GM19438 (cell line): ENCODE measurements at regions not wholly inside any gene's neighbourhood (a gene's known extent, or its start where the extent isn't known, plus 50 kb on each side); places are given as distances from the start of the nearest gene placed in this dataset.

Experiments used
- ATAC-seq: cut with Tn5 transposase; IDR thresholded peaks from one replicate; pipeline ENCODE4 v1.9.1; 2021; ENCODE audit warnings: low read depth; ENCODE audit not compliant: unreplicated experiment

- no peak for ATAC-seq
Observed at GRCh38 chr19:28820289-28820688, 392.7 kb downstream of the UQCRFS1 start.

DNA sequence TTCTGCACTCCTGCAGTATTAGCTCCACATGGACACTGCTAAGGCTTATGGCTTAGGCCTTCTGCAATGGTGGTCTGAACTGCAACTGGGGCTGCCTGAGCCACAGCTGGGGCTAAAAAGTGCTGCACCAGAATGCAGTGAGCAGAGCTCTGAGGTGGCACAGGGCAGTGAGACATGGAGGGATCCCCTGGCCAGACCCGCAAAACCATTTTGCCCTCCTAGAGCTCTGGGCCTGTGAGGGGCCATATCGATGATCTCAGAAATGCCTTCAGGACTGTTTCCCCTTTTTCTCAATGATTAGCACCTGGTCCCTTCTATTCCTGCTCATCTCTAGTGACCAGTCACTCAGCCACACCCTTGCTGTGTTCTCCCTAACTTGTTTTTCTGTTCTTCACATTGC lies 397.7 kb downstream of the UQCRFS1 start:
- no peak for ATAC-seq

DNA sequence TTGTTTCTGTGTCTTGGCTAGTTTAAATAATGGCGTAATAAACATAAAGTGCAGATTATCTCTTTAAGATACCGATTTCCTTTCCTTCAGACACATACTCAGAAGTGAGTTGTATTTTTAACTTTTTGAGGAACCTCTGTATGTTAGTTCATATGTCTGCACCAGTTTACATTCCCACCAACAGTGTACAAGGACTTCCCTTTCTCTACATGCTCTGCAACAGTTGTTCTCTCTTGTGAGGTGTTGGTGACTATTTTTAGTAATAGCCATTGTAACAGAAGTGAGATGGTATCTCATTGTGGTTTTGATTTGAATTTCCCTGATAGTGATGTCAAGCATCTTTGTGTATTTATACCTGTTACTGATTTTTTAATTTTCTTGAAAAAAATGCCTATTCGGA lies 418.6 kb downstream of the UQCRFS1 start:
- ATAC-seq, result no peak

- ATAC-seq, result no peak
Observed at GRCh38 chr19:28793391-28794168, 419.4 kb downstream of the UQCRFS1 start.

DNA sequence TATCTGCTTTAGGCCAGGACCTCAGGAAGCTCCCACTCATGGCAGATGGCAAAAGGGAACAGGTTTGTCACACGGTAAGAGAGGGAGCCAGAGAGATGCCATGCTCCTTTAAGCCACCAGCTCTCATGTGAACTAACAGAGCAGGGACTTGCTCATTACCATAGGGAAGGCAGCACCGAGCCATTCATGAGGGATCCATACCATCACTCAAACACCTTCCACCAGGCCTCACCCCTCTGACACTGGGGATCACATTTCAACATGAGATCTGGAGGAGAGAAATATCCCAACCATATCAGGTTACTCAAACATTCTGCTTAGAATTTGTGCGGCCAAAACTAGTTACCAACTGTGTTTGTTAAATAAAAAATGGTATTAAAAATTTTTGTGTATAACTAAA lies 427.0 kb downstream of the UQCRFS1 start:
- ATAC-seq, result no peak

- ATAC-seq, result no peak
Observed at GRCh38 chr19:28764066-28764465, 448.9 kb downstream of the UQCRFS1 start.

DNA sequence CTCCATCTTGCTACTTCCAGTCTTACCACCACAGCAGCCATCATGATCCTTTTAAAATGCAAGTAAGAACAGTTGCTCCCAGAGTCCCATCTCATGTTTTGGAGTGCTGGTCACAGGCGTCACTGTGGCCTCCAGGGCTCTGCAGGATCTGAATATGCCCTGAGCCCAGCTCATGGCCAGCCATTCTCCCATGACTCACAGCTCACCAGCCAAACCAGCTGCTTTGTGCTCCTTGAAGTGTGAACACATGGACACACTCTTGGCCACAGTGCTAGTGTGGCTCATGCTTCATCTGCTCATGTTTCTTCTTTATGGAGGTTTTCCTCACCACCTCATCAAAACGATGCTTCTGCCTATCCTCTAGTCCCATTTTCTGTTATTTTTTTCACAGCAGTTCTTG lies 466.5 kb downstream of the UQCRFS1 start:
- ATAC-seq, result no peak

DNA sequence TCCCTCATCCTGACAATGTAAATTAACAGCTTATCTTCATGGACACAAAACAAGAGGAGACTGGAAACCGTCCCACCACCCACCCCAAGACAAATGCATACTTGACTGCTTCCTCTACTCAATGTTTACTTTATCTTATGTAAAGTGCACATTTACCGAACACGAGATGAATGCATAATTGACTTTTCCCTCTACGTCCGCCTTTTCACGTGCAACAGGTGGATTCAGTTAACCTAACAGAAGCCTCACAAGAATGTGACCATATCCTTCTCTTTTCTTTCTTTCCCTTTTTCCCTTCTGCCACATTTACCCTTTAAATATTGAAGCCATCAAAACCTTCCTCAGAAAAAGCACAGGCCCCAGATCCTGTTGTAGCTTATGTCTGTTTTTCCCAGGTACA lies 468.0 kb downstream of the UQCRFS1 start:
- no peak for ATAC-seq

GRCh38 chr19:28744014-28744413 lies 468.9 kb downstream of the UQCRFS1 start:
- no peak for ATAC-seq

GRCh38 chr19:28737021-28737895 lies 475.7 kb downstream of the UQCRFS1 start:
- ATAC-seq, result no peak

- no peak for ATAC-seq
Observed at GRCh38 chr19:28736528-28736927, 476.4 kb downstream of the UQCRFS1 start.

DNA sequence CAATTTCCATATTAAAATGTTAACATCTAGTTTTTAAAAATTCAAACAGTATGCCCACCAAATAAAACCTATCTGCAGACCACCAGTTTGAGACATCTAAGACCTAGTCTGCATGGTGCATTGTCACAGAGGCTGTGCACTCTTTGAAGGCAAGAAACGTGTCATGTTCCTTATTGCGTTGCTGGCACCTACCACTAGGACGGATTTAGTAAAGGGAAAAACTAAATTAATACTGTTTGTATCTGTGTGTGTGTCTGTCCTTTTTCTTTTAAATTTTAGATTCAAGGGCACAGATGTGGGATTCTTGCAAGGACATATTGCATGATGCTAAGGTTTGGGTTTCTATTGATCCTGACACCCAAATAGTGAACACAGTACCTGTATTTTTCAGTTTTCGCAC lies 481.4 kb downstream of the UQCRFS1 start:
- ATAC-seq, result no peak

- ATAC-seq, result no peak
Observed at GRCh38 chr19:28730791-28731512, 482.0 kb downstream of the UQCRFS1 start.

- no peak for ATAC-seq
Observed at GRCh38 chr19:28727480-28728159, 485.3 kb downstream of the UQCRFS1 start.

GRCh38 chr19:28726533-28727479 lies 486.1 kb downstream of the UQCRFS1 start:
- ATAC-seq, result no peak

DNA sequence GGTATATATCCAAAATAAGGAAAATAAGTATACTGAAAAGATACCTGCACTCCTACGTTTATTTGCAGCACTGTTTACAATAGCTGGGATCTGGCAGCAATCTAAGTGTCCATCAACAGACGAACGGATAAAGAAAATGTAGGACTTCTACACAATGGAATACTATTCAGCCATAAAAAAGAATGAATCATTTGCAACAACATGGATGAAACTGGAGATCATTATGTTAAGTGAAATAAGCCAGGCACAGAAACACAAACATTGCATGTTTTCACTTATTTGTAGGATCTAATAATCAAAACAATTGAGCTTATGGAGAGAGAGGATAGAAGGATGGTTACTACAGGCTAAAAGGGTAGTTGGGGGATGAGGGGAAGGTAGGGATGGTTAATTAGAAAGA lies 494.0 kb downstream of the UQCRFS1 start:
- no peak for ATAC-seq

- no peak for ATAC-seq
Observed at GRCh38 chr19:28715157-28715556, 497.8 kb downstream of the UQCRFS1 start.

DNA sequence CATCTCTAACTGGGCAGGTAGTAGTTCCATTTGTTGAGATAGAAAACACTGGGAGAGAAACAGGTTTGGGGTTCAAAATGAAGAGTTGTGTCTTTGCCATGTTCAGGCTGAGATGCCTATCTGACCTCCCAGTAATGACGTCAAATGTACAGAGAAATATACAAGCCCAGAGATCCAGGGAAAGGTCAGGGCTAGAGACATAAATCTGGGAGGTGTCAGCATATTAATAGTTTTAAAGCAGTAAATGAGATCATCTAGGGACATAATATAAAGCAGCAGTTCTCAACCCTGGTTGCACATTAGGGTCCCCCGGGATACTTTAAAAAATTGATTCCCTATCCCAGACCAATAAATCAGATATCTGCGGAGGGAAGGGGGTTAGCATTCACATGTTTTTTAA lies 501.5 kb downstream of the UQCRFS1 start:
- ATAC-seq, result no peak

DNA sequence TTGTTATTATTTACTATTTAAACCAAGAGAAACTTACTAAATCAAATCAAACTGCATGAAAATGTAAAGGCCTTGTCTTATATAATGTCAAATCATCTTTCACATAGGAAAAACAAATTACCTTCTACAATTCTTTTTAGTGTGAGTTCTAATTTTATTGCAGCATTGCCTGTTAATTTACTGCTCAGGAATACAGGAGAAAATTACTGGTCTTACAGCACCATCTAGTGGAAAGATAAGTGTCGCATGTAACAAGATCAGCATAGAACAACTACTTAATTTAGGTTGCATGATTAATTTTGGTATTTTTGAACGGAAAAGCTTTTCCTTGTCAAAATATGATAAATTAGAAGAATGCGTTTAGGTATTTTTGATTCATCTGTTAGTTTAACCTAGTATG lies 502.7 kb downstream of the UQCRFS1 start:
- ATAC-seq, result no peak

DNA sequence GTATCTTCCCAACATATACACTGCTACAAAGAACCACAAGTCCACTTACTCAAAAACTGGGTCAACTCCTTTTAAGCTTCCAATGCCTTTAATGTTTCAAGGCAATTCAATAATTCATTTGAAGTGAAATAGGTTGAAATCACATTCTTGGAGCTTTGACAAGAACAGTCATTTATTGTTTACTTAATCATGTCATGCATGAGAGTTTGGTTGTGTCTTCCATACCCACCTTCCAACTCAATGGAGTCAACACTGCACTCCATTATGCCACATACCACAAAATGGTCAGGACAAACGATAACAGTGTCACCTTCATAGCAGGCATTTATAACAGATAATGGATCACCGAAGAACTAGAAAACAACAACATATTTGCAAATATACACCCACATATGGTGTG lies 506.3 kb downstream of the UQCRFS1 start:
- no peak for ATAC-seq
